A549 (cell line): ENCODE measurements at regions not wholly inside any gene's neighbourhood (a gene's known extent, or its start where the extent isn't known, plus 50 kb on each side); places are given as distances from the start of the nearest gene placed in this dataset.

Experiments
- CEBPB ChIP-seq, 2 experiments: fragments of >200 bp in 1 of 2; sonication (Bioruptor Twin) in 1 of 2; formaldehyde crosslinking in 1 of 2; IDR thresholded peaks; 2 replicates each; pipeline ENCODE4 v1.6.1; 2012 to 2016
- CTCF ChIP-seq: fragments of >200 bp; sonication (Bioruptor Twin); formaldehyde crosslinking; IDR thresholded peaks from 3 replicates; pipeline ENCODE4 v1.5.1; 2016
- EP300 ChIP-seq, 2 experiments: fragments of >200 bp; sonication (Bioruptor Twin); formaldehyde crosslinking; IDR thresholded peaks; 2 replicates in 1 of 2; 3 replicates in 1 of 2; pipeline ENCODE4 v1.6.1; 2016 to 2017
- JUNB ChIP-seq: fragments of >200 bp; sonication (Bioruptor Twin); formaldehyde crosslinking; IDR thresholded peaks from 2 replicates; pipeline ENCODE4 v1.6.1; 2016
- MAX ChIP-seq: IDR thresholded peaks from 2 replicates; pipeline ENCODE4 v1.6.1; 2012
- MYC ChIP-seq: IDR thresholded peaks from 2 replicates; pipeline ENCODE4 v1.6.1; 2012; ENCODE audit warnings: mild to moderate bottlenecking, inconsistent platforms, low read length, improper control_type of control experiment, borderline replicate concordance
- NR3C1 ChIP-seq: fragments of >200 bp; sonication (Bioruptor Twin); formaldehyde crosslinking; IDR thresholded peaks from 3 replicates; pipeline ENCODE4 v1.6.1; 2017
- PHF8 ChIP-seq: fragments of 200-600 bp; sonication (generic); IDR thresholded peaks from 2 replicates; pipeline ENCODE4 v1.6.1; 2016; ENCODE audit warnings: low read depth, mild to moderate bottlenecking, antibody characterized with exemption, moderate library complexity, borderline replicate concordance
- POLR2A ChIP-seq: IDR thresholded peaks from 2 replicates; pipeline ENCODE4 v1.6.1; 2012; ENCODE audit warnings: mild to moderate bottlenecking, low read length
- REST ChIP-seq: fragments of 200-600 bp; sonication (generic); IDR thresholded peaks from 2 replicates; pipeline ENCODE4 v1.6.1; 2016; ENCODE audit warnings: antibody characterized with exemption, mild to moderate bottlenecking, moderate library complexity
- SMC3 ChIP-seq: fragments of >200 bp; sonication (Bioruptor Twin); formaldehyde crosslinking; IDR thresholded peaks from 3 replicates; pipeline ENCODE4 v1.6.1; 2018; ENCODE audit warnings: inconsistent platforms
- USF2 ChIP-seq: fragments of 450-650 bp; IDR thresholded peaks from 2 replicates; pipeline ENCODE4 v1.6.1; 2014; ENCODE audit warnings: antibody characterized with exemption

- no peak for TF ChIP-seq CTCF
- TF ChIP-seq CEBPB (IDR thresholded peaks at IDR 0.05): no peak
- TF ChIP-seq USF2: no peak
- TF ChIP-seq JUNB: no peak
- no peak for TF ChIP-seq NR3C1
- TF ChIP-seq POLR2A: no peak
- TF ChIP-seq SMC3: no peak
- no peak for TF ChIP-seq MAX
- TF ChIP-seq MYC: no peak
- TF ChIP-seq PHF8: no peak
- peak; percentile 86 for TF ChIP-seq REST
- TF ChIP-seq EP300 (IDR thresholded peaks at IDR 0.05): no peak
These were observed 65.5 kb upstream of the C3orf49 start for GRCh38 chr3:63753567-63753966.
